Right renal cortex interstitium (tissue), 3 donors: ENCODE measurements at regions not wholly inside any gene's neighbourhood (a gene's known extent, or its start where the extent isn't known, plus 50 kb on each side); places are given as distances from the start of the nearest gene placed in this dataset.
A peak's percentile ranks its signal among the peaks of the same experiment; 100 is the strongest.

Source experiments
- DNase-seq, 3 donors: peaks; one replicate each; pipeline ENCODE4 v3.0.0-alpha.2; 2013; ENCODE audit warnings: low read depth in 3 of 3, low spot score in 2 of 3

GRCh38 chr16:74183601-74184360, 112.8 kb upstream of the PSMD7 start:
- DNase-seq = no peak

GRCh38 chr16:74169687-74170376, 126.8 kb upstream of the PSMD7 start:
- DNase-seq = peak; percentile 23 to 45 (median 29)

- no peak for DNase-seq
Measured at GRCh38 chr16:74169066-74169465, 127.5 kb upstream of the PSMD7 start.

GRCh38 chr16:74168445-74168844, 128.2 kb upstream of the PSMD7 start:
- no peak for DNase-seq

GRCh38 chr16:74166456-74166855, 130.2 kb upstream of the PSMD7 start:
- no peak for DNase-seq

GRCh38 chr16:74165566-74166080, 131.0 kb upstream of the PSMD7 start:
- DNase-seq = no peak

GRCh38 chr16:74160759-74161158, 135.9 kb upstream of the PSMD7 start:
- no peak for DNase-seq

GRCh38 chr16:74153773-74154172, 142.8 kb upstream of the PSMD7 start:
- DNase-seq = no peak

GRCh38 chr16:74146643-74147042, 150.0 kb upstream of the PSMD7 start:
- DNase-seq = no peak

- no peak for DNase-seq
Measured at GRCh38 chr16:74143171-74143570, 153.4 kb upstream of the PSMD7 start.

GRCh38 chr16:74141015-74141414, 155.6 kb upstream of the PSMD7 start:
- no peak for DNase-seq

- no peak for DNase-seq
Measured at GRCh38 chr16:74140557-74140956, 156.1 kb upstream of the PSMD7 start.

- DNase-seq = no peak
Measured at GRCh38 chr16:74123826-74124225, 172.8 kb upstream of the PSMD7 start.

GRCh38 chr16:74123195-74123594, 173.4 kb upstream of the PSMD7 start:
- DNase-seq = no peak

GRCh38 chr16:74117798-74118197, 178.8 kb upstream of the PSMD7 start:
- DNase-seq = no peak

- DNase-seq = no peak
Measured at GRCh38 chr16:74113545-74113944, 183.1 kb upstream of the PSMD7 start.

GRCh38 chr16:74111456-74111982, 185.1 kb upstream of the PSMD7 start:
- DNase-seq = no peak

GRCh38 chr16:74107795-74108610, 188.6 kb upstream of the PSMD7 start:
- DNase-seq = no peak

- no peak for DNase-seq
Measured at GRCh38 chr16:74104022-74104421, 192.6 kb upstream of the PSMD7 start.

GRCh38 chr16:74101379-74102137, 195.1 kb upstream of the PSMD7 start:
- DNase-seq = no peak
